ENCODE measurements at regions not wholly inside any gene's neighbourhood (a gene's known extent, or its start where the extent isn't known, plus 50 kb on each side); places are given as distances from the start of the nearest gene placed in this dataset.

GRCh38 chr22:26918226-26918625 lies 260.8 kb downstream of the MIAT start:
- H3K4me1 Mint-ChIP-seq, result no peaks in the 10 kb centered on the region
- no peaks in the 10 kb centered on the region for H3K9me3 ChIP-seq (ENCODE audit: control insufficient read depth in 1 of 2, low read length in 2 of 2)
- no peaks in the 10 kb centered on the region for H3K4me1 ChIP-seq (ENCODE audit: insufficient read depth, low read length)
- intact Hi-C loops (cut with micrococcal nuclease), result no loop called here
- no peak for DNase-seq
- ChIA-PET POLR2A (ENCODE audit: partially characterized antibody) (interaction anchor here (0.6 kb wide), 1 partner anchor 21 kb away, joined by 3 read pairs; no protein-coding TSS in a partner anchor), CTCF (ENCODE audit: partially characterized antibody) (no interaction called here)
- no peak overlapping the region for H3K4me3 Mint-ChIP-seq
- H3K4me3 ChIP-seq (ENCODE audit: low read length in 2 of 2), result no peak overlapping the region
- no peak overlapping the region for H3K27ac ChIP-seq (ENCODE audit: low read depth, low read length)
- H3K36me3 Mint-ChIP-seq, result peaks cover 0 to 7% of the 10 kb centered on the region in 2 donors
- H3K9me3 Mint-ChIP-seq, result peaks cover 0 to 3% (median 0%) of the 10 kb centered on the region in 8 donors
- H3K27me3 ChIP-seq (ENCODE audit: insufficient read depth, low read length), result no peaks in the 10 kb centered on the region
- no peaks in the 10 kb centered on the region for H3K36me3 ChIP-seq (ENCODE audit: insufficient read depth, low read length)
- H3K27ac Mint-ChIP-seq, result no peak overlapping the region
- peaks cover 2 to 17% of the 10 kb centered on the region in 2 donors for H3K27me3 Mint-ChIP-seq

DNA sequence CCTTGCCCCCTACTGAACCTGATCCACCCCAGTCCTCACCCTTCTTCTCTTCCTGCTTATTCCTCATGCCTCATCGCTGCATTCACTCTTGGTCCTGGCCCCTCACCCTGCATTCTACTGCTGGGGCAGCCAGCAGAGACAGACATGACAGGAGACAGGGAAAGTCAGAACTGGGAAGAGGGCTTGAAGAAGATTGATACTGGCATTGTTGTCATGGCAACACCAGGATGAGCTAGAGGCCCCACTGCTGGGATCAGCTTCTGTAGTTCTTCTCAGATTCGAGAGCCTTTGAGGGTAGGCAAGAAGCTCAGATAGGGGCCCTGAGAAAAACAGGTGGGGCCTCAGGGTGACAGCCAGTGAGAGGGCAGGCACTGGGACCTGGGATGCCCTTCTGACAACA lies 264.3 kb downstream of the MIAT start:
- Histone ChIP-seq H3K27ac (ENCODE audit: low read depth, low read length) (no peak overlapping the region), H3K4me1 (ENCODE audit: insufficient read depth, low read length) (no peaks in the 10 kb centered on the region), H3K4me3 (ENCODE audit: low read length in 2 of 2) (no peak overlapping the region), H3K36me3 (ENCODE audit: insufficient read depth, low read length) (no peaks in the 10 kb centered on the region), H3K27me3 (ENCODE audit: insufficient read depth, low read length) (no peaks in the 10 kb centered on the region), H3K9me3 (ENCODE audit: control insufficient read depth in 1 of 2, low read length in 2 of 2) (no peaks in the 10 kb centered on the region)
- H3K9me3 Mint-ChIP-seq, result peaks cover 0 to 3% (median 0%) of the 10 kb centered on the region in 8 donors
- peaks cover 0 to 7% of the 10 kb centered on the region in 2 donors for H3K36me3 Mint-ChIP-seq
- DNase-seq, result no peak
- H3K4me3 Mint-ChIP-seq, result no peak overlapping the region
- ChIA-PET POLR2A (ENCODE audit: partially characterized antibody) (no interaction called here), CTCF (ENCODE audit: partially characterized antibody) (no interaction called here)
- intact Hi-C loops (cut with micrococcal nuclease), result no loop called here
- peaks cover 0 to 2% of the 10 kb centered on the region in 2 donors for H3K27me3 Mint-ChIP-seq
- no peaks in the 10 kb centered on the region for H3K4me1 Mint-ChIP-seq
- no peak overlapping the region for H3K27ac Mint-ChIP-seq

DNA sequence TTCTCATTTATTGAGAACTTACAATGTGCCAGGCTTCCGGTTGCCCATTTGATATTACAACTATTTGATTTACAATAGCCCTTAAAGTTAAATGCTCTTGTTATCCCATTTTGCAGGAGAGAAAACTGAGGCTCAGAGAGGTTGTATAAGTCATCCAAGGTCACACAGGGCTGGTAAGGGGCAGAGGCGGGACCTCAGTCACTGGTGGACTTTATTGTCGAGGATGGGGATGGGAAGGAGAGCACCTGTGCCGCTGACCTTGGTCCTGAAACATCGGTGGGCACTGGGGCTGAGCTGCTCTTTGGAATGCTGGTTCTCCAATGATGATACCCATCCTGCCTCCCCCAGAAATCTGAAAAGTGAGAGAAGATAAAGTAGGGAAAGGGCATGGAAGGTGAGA lies 265.4 kb downstream of the MIAT start:
- intact Hi-C loops (cut with micrococcal nuclease), result no loop called here
- Mint-ChIP-seq H3K27ac (no peak overlapping the region), H3K27me3 (peaks cover 0 to 2% of the 10 kb centered on the region in 2 donors), H3K4me1 (no peaks in the 10 kb centered on the region), H3K36me3 (peaks cover 0 to 7% of the 10 kb centered on the region in 2 donors), H3K4me3 (no peak overlapping the region), H3K9me3 (peaks cover 0 to 2% (median 0%) of the 10 kb centered on the region in 8 donors)
- Histone ChIP-seq H3K36me3 (ENCODE audit: insufficient read depth, low read length) (no peaks in the 10 kb centered on the region), H3K27ac (ENCODE audit: low read depth, low read length) (no peak overlapping the region), H3K27me3 (ENCODE audit: insufficient read depth, low read length) (no peaks in the 10 kb centered on the region), H3K4me3 (ENCODE audit: low read length in 2 of 2) (no peak overlapping the region), H3K4me1 (ENCODE audit: insufficient read depth, low read length) (no peaks in the 10 kb centered on the region), H3K9me3 (ENCODE audit: control insufficient read depth in 1 of 2, low read length in 2 of 2) (no peaks in the 10 kb centered on the region)
- ChIA-PET POLR2A (ENCODE audit: partially characterized antibody) (no interaction called here), CTCF (ENCODE audit: partially characterized antibody) (no interaction called here)
- DNase-seq, result no peak

DNA sequence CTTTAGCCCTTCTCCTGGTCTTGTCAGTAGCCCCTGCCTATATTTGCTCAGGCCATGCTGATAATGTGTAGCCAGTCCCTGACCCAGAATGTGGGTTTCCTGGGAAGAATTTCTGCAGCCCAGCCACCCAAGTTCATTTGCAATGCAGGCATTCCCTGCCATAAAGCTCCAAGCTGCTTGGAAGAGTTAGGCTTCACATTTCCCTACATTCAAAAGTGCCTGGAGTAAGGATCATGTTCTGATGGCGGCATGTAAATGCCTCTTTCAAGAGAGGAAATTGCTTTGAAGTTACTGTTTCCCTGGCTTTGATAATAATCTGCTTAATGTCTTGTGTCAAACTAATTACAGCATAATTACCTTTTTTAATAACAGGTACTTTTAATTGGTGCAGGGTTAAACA lies 266.1 kb downstream of the MIAT start:
- POLR2A ChIA-PET (ENCODE audit: partially characterized antibody), result no interaction called here
- Histone ChIP-seq H3K36me3 (ENCODE audit: insufficient read depth, low read length) (no peaks in the 10 kb centered on the region), H3K27ac (ENCODE audit: low read depth, low read length) (no peak overlapping the region), H3K9me3 (ENCODE audit: control insufficient read depth in 1 of 2, low read length in 2 of 2) (no peaks in the 10 kb centered on the region), H3K4me1 (ENCODE audit: insufficient read depth, low read length) (no peaks in the 10 kb centered on the region), H3K4me3 (ENCODE audit: low read length in 2 of 2) (no peak overlapping the region), H3K27me3 (ENCODE audit: insufficient read depth, low read length) (no peaks in the 10 kb centered on the region)
- H3K27ac Mint-ChIP-seq, result no peak overlapping the region
- CTCF ChIA-PET (ENCODE audit: partially characterized antibody), result no interaction called here
- no peak for DNase-seq
- peaks cover 0 to 2% of the 10 kb centered on the region in 2 donors for H3K27me3 Mint-ChIP-seq
- H3K9me3 Mint-ChIP-seq, result peaks cover 0 to 2% (median 0%) of the 10 kb centered on the region in 8 donors
- intact Hi-C loops (cut with micrococcal nuclease), result no loop called here
- peaks cover 0 to 7% of the 10 kb centered on the region in 2 donors for H3K36me3 Mint-ChIP-seq
- no peaks in the 10 kb centered on the region for H3K4me1 Mint-ChIP-seq
- H3K4me3 Mint-ChIP-seq, result no peak overlapping the region

DNA sequence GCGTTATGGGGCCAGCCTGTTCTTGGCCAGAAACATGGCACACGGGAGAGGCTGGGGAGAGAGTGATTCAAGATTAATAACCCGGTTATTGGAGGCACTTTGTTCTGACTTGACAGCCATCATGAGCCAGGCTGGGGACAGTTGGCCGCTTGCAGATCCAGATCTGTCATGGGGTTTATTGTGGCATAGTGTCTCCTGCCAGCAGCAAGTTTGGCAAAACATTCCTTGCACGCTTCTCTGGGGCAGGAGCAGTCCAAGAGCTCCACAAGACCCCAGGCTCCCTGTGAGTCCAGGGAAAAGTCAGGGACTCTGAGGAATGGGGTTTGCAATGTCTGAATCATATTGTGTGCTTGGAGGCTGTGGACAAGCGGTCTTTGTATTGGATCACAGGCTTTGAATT lies 270.4 kb downstream of the MIAT start:
- intact Hi-C loops (cut with micrococcal nuclease), result no loop called here
- H3K27ac Mint-ChIP-seq, result no peak overlapping the region
- POLR2A ChIA-PET (ENCODE audit: partially characterized antibody), result no interaction called here

DNA sequence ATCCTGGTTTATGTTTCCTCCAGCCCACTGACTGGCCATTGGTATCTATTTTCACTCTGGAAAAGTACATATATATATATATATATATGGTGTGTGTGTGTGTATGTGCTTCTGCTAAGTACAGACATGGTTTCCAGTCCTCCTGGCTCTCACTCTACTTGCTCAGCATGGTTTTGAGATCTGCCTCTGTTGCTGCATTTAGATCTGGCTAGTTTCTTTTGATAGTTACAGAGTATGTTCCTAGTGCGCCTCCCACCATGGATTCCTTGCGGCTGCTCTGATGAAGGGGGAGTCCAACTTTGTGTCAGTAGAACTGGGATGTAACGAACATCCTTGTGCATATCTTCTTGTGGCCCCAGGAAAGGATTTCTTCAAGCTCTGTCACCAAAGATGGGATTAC lies 274.1 kb downstream of the MIAT start:
- ChIA-PET CTCF (ENCODE audit: partially characterized antibody) (no interaction called here), POLR2A (ENCODE audit: partially characterized antibody) (no interaction called here)
- Histone ChIP-seq H3K4me1 (ENCODE audit: insufficient read depth, low read length) (no peaks in the 10 kb centered on the region), H3K9me3 (ENCODE audit: control insufficient read depth in 1 of 2, low read length in 2 of 2) (no peaks in the 10 kb centered on the region), H3K4me3 (ENCODE audit: low read length in 2 of 2) (no peak overlapping the region), H3K36me3 (ENCODE audit: insufficient read depth, low read length) (no peaks in the 10 kb centered on the region), H3K27me3 (ENCODE audit: insufficient read depth, low read length) (no peaks in the 10 kb centered on the region), H3K27ac (ENCODE audit: low read depth, low read length) (no peak overlapping the region)
- DNase-seq, result no peak
- Mint-ChIP-seq H3K27ac (no peak overlapping the region), H3K4me3 (no peak overlapping the region), H3K27me3 (peaks cover 1 to 2% of the 10 kb centered on the region in 2 donors), H3K4me1 (no peaks in the 10 kb centered on the region), H3K36me3 (peaks cover 0 to 4% of the 10 kb centered on the region in 2 donors), H3K9me3 (peaks cover 0 to 3% (median 0%) of the 10 kb centered on the region in 8 donors)
- intact Hi-C loops (cut with micrococcal nuclease), result no loop called here

More for the DNA sequence above, 270.4 kb downstream of the MIAT start:
- Mint-ChIP-seq H3K4me3 (no peak overlapping the region), H3K27me3 (peaks cover 0 to 3% of the 10 kb centered on the region in 2 donors), H3K9me3 (no peaks in the 10 kb centered on the region), H3K4me1 (no peaks in the 10 kb centered on the region), H3K36me3 (no peaks in the 10 kb centered on the region)
- Histone ChIP-seq H3K4me3 (ENCODE audit: low read length in 2 of 2) (no peak overlapping the region), H3K36me3 (ENCODE audit: insufficient read depth, low read length) (no peaks in the 10 kb centered on the region), H3K9me3 (ENCODE audit: control insufficient read depth in 1 of 2, low read length in 2 of 2) (no peaks in the 10 kb centered on the region), H3K4me1 (ENCODE audit: insufficient read depth, low read length) (no peaks in the 10 kb centered on the region), H3K27ac (ENCODE audit: low read depth, low read length) (no peak overlapping the region), H3K27me3 (ENCODE audit: insufficient read depth, low read length) (no peaks in the 10 kb centered on the region)
- no peak for DNase-seq
- CTCF ChIA-PET (ENCODE audit: partially characterized antibody), result interaction anchor here (0.6 kb wide), 1 partner anchor 199 kb away, joined by 3 read pairs; no protein-coding TSS in a partner anchor

GRCh38 chr22:26933105-26933590 lies 275.8 kb downstream of the MIAT start:
- POLR2A ChIA-PET (ENCODE audit: partially characterized antibody), result no interaction called here
- Mint-ChIP-seq H3K27ac (no peak overlapping the region), H3K4me3 (no peak overlapping the region), H3K36me3 (peaks cover 0 to 9% of the 10 kb centered on the region in 2 donors), H3K9me3 (peaks cover 0 to 17% (median 4%) of the 10 kb centered on the region in 8 donors), H3K4me1 (no peaks in the 10 kb centered on the region), H3K27me3 (peaks cover 2 to 5% of the 10 kb centered on the region in 2 donors)
- H3K4me1 ChIP-seq (ENCODE audit: insufficient read depth, low read length), result no peaks in the 10 kb centered on the region
- H3K9me3 ChIP-seq (ENCODE audit: control insufficient read depth in 1 of 2, low read length in 2 of 2), result no peaks in the 10 kb centered on the region
- DNase-seq, result no peak
- no peak overlapping the region for H3K4me3 ChIP-seq (ENCODE audit: low read length in 2 of 2)
- no peaks in the 10 kb centered on the region for H3K27me3 ChIP-seq (ENCODE audit: insufficient read depth, low read length)
- no peak overlapping the region for H3K27ac ChIP-seq (ENCODE audit: low read depth, low read length)
- intact Hi-C loops (cut with micrococcal nuclease), result no loop called here
- no peaks in the 10 kb centered on the region for H3K36me3 ChIP-seq (ENCODE audit: insufficient read depth, low read length)
- CTCF ChIA-PET (ENCODE audit: partially characterized antibody), result no interaction called here

GRCh38 chr22:26937213-26937612 lies 279.8 kb downstream of the MIAT start:
- no peaks in the 10 kb centered on the region for H3K9me3 ChIP-seq (ENCODE audit: control insufficient read depth in 1 of 2, low read length in 2 of 2)
- no peak overlapping the region for H3K4me3 Mint-ChIP-seq
- peaks cover 0 to 9% of the 10 kb centered on the region in 2 donors for H3K36me3 Mint-ChIP-seq
- H3K27me3 ChIP-seq (ENCODE audit: insufficient read depth, low read length), result no peaks in the 10 kb centered on the region
- no peaks in the 10 kb centered on the region for H3K36me3 ChIP-seq (ENCODE audit: insufficient read depth, low read length)
- H3K27ac ChIP-seq (ENCODE audit: low read depth, low read length), result no peak overlapping the region
- intact Hi-C loops (cut with micrococcal nuclease), result no loop called here
- H3K27me3 Mint-ChIP-seq, result peaks cover 0 to 5% of the 10 kb centered on the region in 2 donors
- no peak overlapping the region for H3K4me3 ChIP-seq (ENCODE audit: low read length in 2 of 2)
- no peak for DNase-seq
- H3K4me1 Mint-ChIP-seq, result no peaks in the 10 kb centered on the region
- no peak overlapping the region for H3K27ac Mint-ChIP-seq
- H3K9me3 Mint-ChIP-seq, result peaks cover 0 to 22% (median 4%) of the 10 kb centered on the region in 8 donors
- CTCF ChIA-PET (ENCODE audit: partially characterized antibody), result no interaction called here
- POLR2A ChIA-PET (ENCODE audit: partially characterized antibody), result no interaction called here
- H3K4me1 ChIP-seq (ENCODE audit: insufficient read depth, low read length), result no peaks in the 10 kb centered on the region

Measured in CD4-positive, alpha-beta memory T cell (primary cell).